Natural killer cell treated with Interleukin-12 subunit alpha and Interleukin-12 subunit beta and Interleukin-15 and Interleukin-18, amount 100 ng/mL, for 72 hours (primary cell): ENCODE measurements at regions not wholly inside any gene's neighbourhood (a gene's known extent, or its start where the extent isn't known, plus 50 kb on each side); places are given as distances from the start of the nearest gene placed in this dataset.
"Not testable (repeated sequence)": the region's sequence is repeated elsewhere in the genome, so short reads cannot be mapped to it uniquely, and the experiment has no call there.

Source experiments
- ATAC-seq, 2 donors: fragments of 150-1000 bp; cut with Tn5 transposase in 1 of 2; sonication (Bioruptor Pico), chemical (Tn5 transposase) in 1 of 2; 2 replicates each; pipeline ENCODE4 v1.10.0; 2021
- DNase-seq: peaks from one replicate; pipeline ENCODE4 v3.0.0; 2022; ENCODE audit warnings: low spot score
- H3K27ac Mint-ChIP-seq, 2 donors: 1 replicate in 1 of 2; 2 replicates in 1 of 2; pipeline ENCODE4 v1.8.0; 2022; ENCODE audit warnings: mixed read lengths in 2 of 2, mild to moderate bottlenecking in 1 of 2, moderate library complexity in 1 of 2
- H3K27me3 Mint-ChIP-seq, 2 donors: 1 replicate in 1 of 2; 2 replicates in 1 of 2; pipeline ENCODE4 v1.8.0; 2022; ENCODE audit warnings: mixed read lengths in 2 of 2
- H3K36me3 Mint-ChIP-seq: one replicate; pipeline ENCODE4 v1.8.0; 2022; ENCODE audit warnings: mixed read lengths
- H3K4me1 Mint-ChIP-seq, 2 donors: 1 replicate in 1 of 2; 2 replicates in 1 of 2; pipeline ENCODE4 v1.8.0; 2022; ENCODE audit warnings: low read depth in 2 of 2, mixed read lengths in 2 of 2, mild to moderate bottlenecking in 1 of 2
- H3K4me3 Mint-ChIP-seq: one replicate; pipeline ENCODE4 v1.8.0; 2022; ENCODE audit warnings: mixed read lengths
- H3K9me3 Mint-ChIP-seq: 2 replicates; pipeline ENCODE4 v1.8.0; 2022; ENCODE audit warnings: mixed read lengths

- Mint-ChIP-seq H3K27me3 (peaks cover 0 to 2% of the 10 kb centered on the region in 2 donors), H3K27ac (peak overlapping the region; percentile 62 to 71), H3K4me3 (peak overlapping the region; percentile 32), H3K36me3 (peaks cover 8% of the 10 kb centered on the region), H3K9me3 (no peaks in the 10 kb centered on the region), H3K4me1 (peaks cover 27 to 33% of the 10 kb centered on the region in 2 donors)
- DNase-seq (no peak), ATAC-seq (peak in 1 of 2 donors; percentile 79)
Observed at GRCh38 chr4:26179316-26179760, 141.5 kb upstream of the RBPJ start.

- H3K4me1 Mint-ChIP-seq, result peaks cover 31 to 43% of the 10 kb centered on the region in 2 donors
- no peaks in the 10 kb centered on the region for H3K9me3 Mint-ChIP-seq
- peaks cover 8% of the 10 kb centered on the region for H3K36me3 Mint-ChIP-seq
- H3K27me3 Mint-ChIP-seq, result peaks cover 0 to 2% of the 10 kb centered on the region in 2 donors
- no peak overlapping the region for H3K4me3 Mint-ChIP-seq
- DNase-seq (no peak), ATAC-seq (no peak)
- H3K27ac Mint-ChIP-seq, result peak overlapping the region; percentile 40 to 73
Observed at GRCh38 chr4:26181616-26182015, 139.2 kb upstream of the RBPJ start.

- Mint-ChIP-seq H3K4me3 (no peak overlapping the region), H3K27ac (peak overlapping the region in 1 of 2 donors; percentile 81), H3K27me3 (no peaks in the 10 kb centered on the region), H3K4me1 (peaks cover 26 to 39% of the 10 kb centered on the region in 2 donors), H3K9me3 (no peaks in the 10 kb centered on the region), H3K36me3 (peaks cover 8% of the 10 kb centered on the region)
- DNase-seq (no peak), ATAC-seq (no peak)
Observed at GRCh38 chr4:26183017-26183416, 137.8 kb upstream of the RBPJ start.

- H3K4me3 Mint-ChIP-seq, result no peak overlapping the region
- H3K4me1 Mint-ChIP-seq, result peaks cover 11 to 31% of the 10 kb centered on the region in 2 donors
- no peaks in the 10 kb centered on the region for H3K9me3 Mint-ChIP-seq
- DNase-seq (no peak), ATAC-seq (no peak)
- H3K27ac Mint-ChIP-seq, result peak overlapping the region in 1 of 2 donors; percentile 83
- H3K36me3 Mint-ChIP-seq, result no peaks in the 10 kb centered on the region
- H3K27me3 Mint-ChIP-seq, result no peaks in the 10 kb centered on the region
Observed at GRCh38 chr4:26185436-26185835, 135.4 kb upstream of the RBPJ start.

GRCh38 chr4:26191353-26191752 lies 129.5 kb upstream of the RBPJ start:
- H3K36me3 Mint-ChIP-seq, result peaks cover 11% of the 10 kb centered on the region
- peaks cover 30 to 36% of the 10 kb centered on the region in 2 donors for H3K4me1 Mint-ChIP-seq
- peak overlapping the region in 1 of 2 donors; percentile 13 for H3K27ac Mint-ChIP-seq
- H3K9me3 Mint-ChIP-seq, result peaks cover 10% of the 10 kb centered on the region
- no peak for DNase-seq
- no peak for ATAC-seq
- H3K27me3 Mint-ChIP-seq, result no peaks in the 10 kb centered on the region
- H3K4me3 Mint-ChIP-seq, result no peak overlapping the region

- H3K27ac Mint-ChIP-seq, result peak overlapping the region; percentile 68 to 100
- peak overlapping the region; percentile 53 for H3K4me3 Mint-ChIP-seq
- DNase-seq, result no peak
- ATAC-seq, result no peak
- H3K27me3 Mint-ChIP-seq, result no peaks in the 10 kb centered on the region
- H3K36me3 Mint-ChIP-seq, result peaks cover 11% of the 10 kb centered on the region
- peaks cover 10% of the 10 kb centered on the region for H3K9me3 Mint-ChIP-seq
- H3K4me1 Mint-ChIP-seq, result peaks cover 41 to 49% of the 10 kb centered on the region in 2 donors
Observed at GRCh38 chr4:26192899-26193869, 127.6 kb upstream of the RBPJ start.

- Mint-ChIP-seq H3K27me3 (no peaks in the 10 kb centered on the region), H3K4me3 (peak overlapping the region; percentile 34), H3K36me3 (peaks cover 11% of the 10 kb centered on the region), H3K4me1 (peaks cover 48 to 61% of the 10 kb centered on the region in 2 donors), H3K27ac (peak overlapping the region; percentile 68 to 100), H3K9me3 (peaks cover 10% of the 10 kb centered on the region)
- DNase-seq, result no peak
- ATAC-seq, result no peak
Observed at GRCh38 chr4:26194764-26195163, 126.0 kb upstream of the RBPJ start.

GRCh38 chr4:26196567-26196966 lies 124.2 kb upstream of the RBPJ start:
- no peaks in the 10 kb centered on the region for H3K27me3 Mint-ChIP-seq
- peak overlapping the region; percentile 96 to 100 for H3K27ac Mint-ChIP-seq
- H3K36me3 Mint-ChIP-seq, result peaks cover 19% of the 10 kb centered on the region
- ATAC-seq, result no peak
- H3K4me1 Mint-ChIP-seq, result peaks cover 59 to 72% of the 10 kb centered on the region in 2 donors
- DNase-seq, result no peak
- peaks cover 14% of the 10 kb centered on the region for H3K9me3 Mint-ChIP-seq
- peak overlapping the region; percentile 83 for H3K4me3 Mint-ChIP-seq

GRCh38 chr4:26197018-26197779 lies 123.6 kb upstream of the RBPJ start:
- DNase-seq (peak; percentile 89), ATAC-seq (peak; percentile 94 to 97)
- H3K27ac Mint-ChIP-seq, result peak overlapping the region; percentile 96 to 100
- peaks cover 17% of the 10 kb centered on the region for H3K9me3 Mint-ChIP-seq
- peak overlapping the region; percentile 83 for H3K4me3 Mint-ChIP-seq
- H3K27me3 Mint-ChIP-seq, result no peaks in the 10 kb centered on the region
- peaks cover 66 to 78% of the 10 kb centered on the region in 2 donors for H3K4me1 Mint-ChIP-seq
- peaks cover 21% of the 10 kb centered on the region for H3K36me3 Mint-ChIP-seq

- not testable (repeated sequence) for DNase-seq, ATAC-seq, H3K27me3 Mint-ChIP-seq
- Mint-ChIP-seq H3K4me3 (peak overlapping the region; percentile 55), H3K27ac (peak overlapping the region; percentile 96 to 100), H3K4me1 (peaks cover 69 to 75% of the 10 kb centered on the region in 2 donors), H3K36me3 (peaks cover 23% of the 10 kb centered on the region), H3K9me3 (peaks cover 17% of the 10 kb centered on the region)
Observed at GRCh38 chr4:26198931-26199330, 121.9 kb upstream of the RBPJ start.

- Mint-ChIP-seq H3K36me3 (peaks cover 21% of the 10 kb centered on the region), H3K27me3 (no peaks in the 10 kb centered on the region), H3K9me3 (peaks cover 15% of the 10 kb centered on the region), H3K4me1 (peaks cover 71 to 75% of the 10 kb centered on the region in 2 donors), H3K27ac (peak overlapping the region; percentile 96 to 100), H3K4me3 (peak overlapping the region; percentile 55)
- ATAC-seq (no peak), DNase-seq (no peak)
Observed at GRCh38 chr4:26199596-26199995, 121.2 kb upstream of the RBPJ start.

GRCh38 chr4:26201120-26201519 lies 119.7 kb upstream of the RBPJ start:
- H3K27ac Mint-ChIP-seq, result peak overlapping the region; percentile 89 to 100
- no peaks in the 10 kb centered on the region for H3K27me3 Mint-ChIP-seq
- no peak for ATAC-seq
- H3K36me3 Mint-ChIP-seq, result peaks cover 16% of the 10 kb centered on the region
- peaks cover 69 to 70% of the 10 kb centered on the region in 2 donors for H3K4me1 Mint-ChIP-seq
- DNase-seq, result no peak
- H3K4me3 Mint-ChIP-seq, result peak overlapping the region; percentile 9
- peaks cover 10% of the 10 kb centered on the region for H3K9me3 Mint-ChIP-seq

- DNase-seq (peak; percentile 85), ATAC-seq (peak; percentile 92 to 93)
- Mint-ChIP-seq H3K27me3 (no peaks in the 10 kb centered on the region), H3K36me3 (peaks cover 16% of the 10 kb centered on the region), H3K9me3 (peaks cover 10% of the 10 kb centered on the region), H3K27ac (peak overlapping the region; percentile 89 to 100), H3K4me1 (peaks cover 43 to 65% of the 10 kb centered on the region in 2 donors), H3K4me3 (peak overlapping the region; percentile 39)
Observed at GRCh38 chr4:26204249-26204825, 116.5 kb upstream of the RBPJ start.
